Stimulated activated naive CD8-positive, alpha-beta T cell treated with anti-CD3 and anti-CD28 coated beads, Interleukin-15, amount 100 ng/mL, for 72 hours (primary cell): ENCODE measurements at regions not wholly inside any gene's neighbourhood (a gene's known extent, or its start where the extent isn't known, plus 50 kb on each side); places are given as distances from the start of the nearest gene placed in this dataset.
"Not testable (repeated sequence)": the region's sequence is repeated elsewhere in the genome, so short reads cannot be mapped to it uniquely, and the experiment has no call there.

Experiments used
- ATAC-seq: fragments of 150-1000 bp; cut with Tn5 transposase; 2 replicates; pipeline ENCODE4 v1.10.0; 2021; ENCODE audit warnings: mild to moderate bottlenecking, moderate library complexity
- DNase-seq, 2 donors: peaks; one replicate each; pipeline ENCODE4 v3.0.0; 2021 to 2022
- H3K27ac Mint-ChIP-seq, 2 donors: one replicate each; pipeline ENCODE4 v1.8.0; 2022; ENCODE audit warnings: mild to moderate bottlenecking in 2 of 2, mixed read lengths in 2 of 2, moderate library complexity in 2 of 2
- H3K27me3 Mint-ChIP-seq: one replicate; pipeline ENCODE4 v1.8.0; 2022; ENCODE audit warnings: mixed read lengths
- H3K4me1 Mint-ChIP-seq: one replicate; pipeline ENCODE4 v1.8.0; 2022; ENCODE audit warnings: mild to moderate bottlenecking, mixed read lengths
- H3K4me3 Mint-ChIP-seq, 2 donors: one replicate each; pipeline ENCODE4 v1.8.0; 2022; ENCODE audit warnings: mild to moderate bottlenecking in 2 of 2, mixed read lengths in 2 of 2, moderate library complexity in 1 of 2
- H3K9me3 Mint-ChIP-seq, 2 donors: one replicate each; pipeline ENCODE4 v1.8.0; 2022; ENCODE audit warnings: mixed read lengths in 2 of 2

DNA sequence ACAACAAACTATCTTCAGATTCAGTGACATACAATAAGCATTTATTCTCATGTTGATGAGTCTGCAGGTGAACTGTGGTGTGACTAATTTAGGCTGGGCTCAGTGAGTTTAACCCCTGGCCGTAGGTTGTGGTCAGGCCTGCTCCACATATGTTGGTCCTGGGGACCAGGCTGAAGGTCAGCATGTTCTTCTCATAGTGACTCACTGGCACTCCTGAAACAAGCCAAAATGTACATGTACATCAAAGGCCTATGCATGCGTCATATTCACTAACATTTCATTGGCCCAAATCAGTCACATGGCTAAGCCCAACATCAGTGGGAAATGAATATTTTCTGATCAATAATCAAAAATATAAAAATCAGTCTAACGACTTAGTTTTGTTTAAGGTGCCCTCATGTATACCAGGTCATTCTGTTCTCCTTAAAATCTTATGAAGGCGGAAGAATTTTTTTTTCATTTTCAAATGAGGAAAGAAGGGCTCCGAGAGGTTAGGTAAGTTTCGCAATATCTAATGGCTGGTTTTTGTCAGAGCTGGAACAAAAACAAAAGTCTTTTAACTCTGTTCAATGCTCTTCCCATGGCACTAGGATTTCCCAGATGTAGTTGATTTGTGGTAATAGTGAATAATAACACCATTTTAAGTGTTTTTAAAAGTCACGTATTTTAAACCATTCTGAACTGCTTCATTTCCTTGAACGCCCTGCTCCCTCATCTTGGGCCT lies 148.5 kb downstream of the MFSD1 start:
- ATAC-seq (no peak), DNase-seq (no peak)
- no peak overlapping the region for H3K4me3 Mint-ChIP-seq
- H3K27ac Mint-ChIP-seq: no peak overlapping the region
- no peaks in the 10 kb centered on the region for H3K4me1 Mint-ChIP-seq
- H3K9me3 Mint-ChIP-seq: peaks cover 0 to 5% of the 10 kb centered on the region in 2 donors
- H3K27me3 Mint-ChIP-seq: no peaks in the 10 kb centered on the region

- H3K4me1 Mint-ChIP-seq: no peaks in the 10 kb centered on the region
- DNase-seq: no peak
- H3K27ac Mint-ChIP-seq: no peak overlapping the region
- H3K4me3 Mint-ChIP-seq: no peak overlapping the region
- H3K9me3 Mint-ChIP-seq: peaks cover 5 to 9% of the 10 kb centered on the region in 2 donors
- H3K27me3 Mint-ChIP-seq: no peaks in the 10 kb centered on the region
- ATAC-seq: no peak
Observed at GRCh38 chr3:158953131-158953530, 151.3 kb downstream of the MFSD1 start.

- no peaks in the 10 kb centered on the region for H3K4me1 Mint-ChIP-seq
- no peak for ATAC-seq
- H3K4me3 Mint-ChIP-seq: no peak overlapping the region
- H3K9me3 Mint-ChIP-seq: peaks cover 5 to 9% of the 10 kb centered on the region in 2 donors
- H3K27ac Mint-ChIP-seq: no peak overlapping the region
- H3K27me3 Mint-ChIP-seq: no peaks in the 10 kb centered on the region
- DNase-seq: no peak
Observed at GRCh38 chr3:158954420-158954819, 152.6 kb downstream of the MFSD1 start.

- H3K27ac Mint-ChIP-seq, H3K4me3 Mint-ChIP-seq, DNase-seq, ATAC-seq, H3K9me3 Mint-ChIP-seq, H3K4me1 Mint-ChIP-seq, H3K27me3 Mint-ChIP-seq: not testable (repeated sequence)
Observed at GRCh38 chr3:158957777-158958176, 155.9 kb downstream of the MFSD1 start.

DNA sequence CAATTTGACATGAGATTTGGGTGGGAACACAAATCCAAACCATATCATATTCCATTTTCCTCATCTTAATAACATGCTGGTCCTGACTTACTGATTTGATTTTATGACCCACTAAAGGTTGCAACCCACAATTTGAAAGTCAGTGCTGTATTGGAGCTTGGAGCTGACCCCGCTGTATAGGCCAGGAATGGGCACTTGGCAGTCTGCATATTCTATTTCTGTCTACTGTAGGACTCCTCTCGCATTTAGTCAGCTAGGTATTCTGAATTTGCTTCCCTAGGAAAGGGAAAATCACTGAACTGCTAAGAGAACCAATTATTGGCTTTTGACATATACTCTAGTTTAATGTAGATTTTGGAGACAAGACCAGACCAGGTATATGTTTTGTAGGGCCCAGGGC lies 157.0 kb downstream of the MFSD1 start:
- ATAC-seq: no peak
- no peak for DNase-seq
- Mint-ChIP-seq H3K27ac (peak overlapping the region in 1 of 2 donors; percentile 37), H3K9me3 (peaks cover 0 to 9% of the 10 kb centered on the region in 2 donors), H3K27me3 (no peaks in the 10 kb centered on the region), H3K4me1 (no peaks in the 10 kb centered on the region), H3K4me3 (no peak overlapping the region)

GRCh38 chr3:158961471-158961870 lies 159.6 kb downstream of the MFSD1 start:
- ATAC-seq (no peak), DNase-seq (no peak)
- Mint-ChIP-seq H3K9me3 (peaks cover 0 to under 1% of the 10 kb centered on the region in 2 donors), H3K4me1 (no peaks in the 10 kb centered on the region), H3K4me3 (no peak overlapping the region), H3K27me3 (no peaks in the 10 kb centered on the region), H3K27ac (no peak overlapping the region)

DNA sequence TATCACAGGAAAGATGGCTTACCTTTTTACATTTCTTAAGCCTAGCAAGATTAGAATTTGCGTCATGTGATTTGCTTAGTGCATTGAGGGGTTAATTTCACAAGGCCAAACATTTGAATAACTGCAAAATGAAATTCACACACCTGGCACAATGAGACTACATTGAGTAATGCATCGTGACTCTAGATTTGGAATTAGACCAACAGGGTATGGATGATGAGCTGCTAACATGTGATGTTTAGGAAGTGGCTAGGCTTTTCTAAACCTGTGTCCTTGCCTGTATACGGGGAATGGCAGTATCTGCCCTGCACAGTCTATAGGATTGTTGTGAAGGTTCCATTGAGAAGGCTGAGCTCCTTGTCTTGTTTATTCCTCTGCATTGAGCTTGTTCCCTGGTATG lies 160.1 kb downstream of the MFSD1 start:
- no peaks in the 10 kb centered on the region for H3K9me3 Mint-ChIP-seq
- H3K27me3 Mint-ChIP-seq: no peaks in the 10 kb centered on the region
- H3K4me3 Mint-ChIP-seq: no peak overlapping the region
- ATAC-seq (no peak), DNase-seq (no peak)
- H3K27ac Mint-ChIP-seq: no peak overlapping the region
- H3K4me1 Mint-ChIP-seq: no peaks in the 10 kb centered on the region

DNA sequence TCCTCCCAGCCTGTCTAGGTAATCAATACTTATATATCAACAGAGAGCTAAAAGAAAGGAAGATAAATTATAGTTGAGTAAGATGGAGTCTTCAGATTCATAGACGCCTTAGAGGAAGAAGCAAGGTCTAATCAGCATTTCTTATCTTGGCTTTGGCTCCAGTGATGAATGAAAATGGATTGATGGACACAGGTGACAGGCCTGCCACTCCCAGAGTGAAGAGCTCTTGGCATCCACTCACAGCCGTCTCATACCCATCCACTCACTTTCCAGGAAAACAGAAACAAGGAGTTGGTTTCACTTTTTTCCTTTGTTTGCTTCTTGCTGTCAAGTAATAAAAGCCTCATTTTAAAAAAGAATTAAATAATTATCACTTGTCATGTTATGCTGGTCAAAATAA lies 168.2 kb downstream of the MFSD1 start:
- Mint-ChIP-seq H3K9me3 (peaks cover 5 to 15% of the 10 kb centered on the region in 2 donors), H3K27me3 (no peaks in the 10 kb centered on the region), H3K4me3 (no peak overlapping the region), H3K4me1 (no peaks in the 10 kb centered on the region), H3K27ac (no peak overlapping the region)
- ATAC-seq (no peak), DNase-seq (no peak)

GRCh38 chr3:158974904-158975303 lies 173.1 kb downstream of the MFSD1 start:
- ATAC-seq (no peak), DNase-seq (no peak)
- no peak overlapping the region for H3K27ac Mint-ChIP-seq
- H3K27me3 Mint-ChIP-seq: no peaks in the 10 kb centered on the region
- H3K9me3 Mint-ChIP-seq: peaks cover 5 to 19% of the 10 kb centered on the region in 2 donors
- H3K4me3 Mint-ChIP-seq: no peak overlapping the region
- H3K4me1 Mint-ChIP-seq: no peaks in the 10 kb centered on the region

GRCh38 chr3:158976966-158977365 lies 175.1 kb downstream of the MFSD1 start:
- ATAC-seq: no peak
- H3K9me3 Mint-ChIP-seq: peaks cover 5 to 28% of the 10 kb centered on the region in 2 donors
- H3K4me3 Mint-ChIP-seq: no peak overlapping the region

DNA sequence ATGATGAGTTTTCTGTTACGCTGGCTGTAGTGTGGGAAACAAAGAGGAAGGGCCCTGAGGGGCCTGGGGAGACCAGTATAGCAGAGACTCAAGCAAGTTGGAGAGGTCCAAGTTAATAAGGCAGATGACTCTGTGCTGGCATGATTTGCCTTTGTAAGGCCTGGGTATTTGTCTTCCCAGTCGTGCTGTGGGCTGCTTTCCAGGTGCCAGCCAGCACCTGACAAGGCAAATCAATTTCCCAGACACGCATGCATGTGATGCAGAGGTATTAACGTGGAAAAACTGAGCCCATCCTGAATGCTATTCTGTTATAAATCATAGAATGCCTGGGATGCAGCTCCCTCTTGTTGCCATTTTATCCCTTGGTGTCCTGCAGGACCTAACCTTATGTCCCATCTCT lies 175.6 kb downstream of the MFSD1 start:
- H3K4me3 Mint-ChIP-seq: no peak overlapping the region
- H3K9me3 Mint-ChIP-seq: peaks cover 5 to 22% of the 10 kb centered on the region in 2 donors
- H3K27ac Mint-ChIP-seq: no peak overlapping the region
- no peaks in the 10 kb centered on the region for H3K27me3 Mint-ChIP-seq
- H3K4me1 Mint-ChIP-seq: no peaks in the 10 kb centered on the region
- ATAC-seq: no peak
- no peak for DNase-seq

More at GRCh38 chr3:158976966-158977365, 175.1 kb downstream of the MFSD1 start:
- no peak for DNase-seq
- no peaks in the 10 kb centered on the region for H3K4me1 Mint-ChIP-seq
- H3K27ac Mint-ChIP-seq: no peak overlapping the region
- H3K27me3 Mint-ChIP-seq: no peaks in the 10 kb centered on the region

DNA sequence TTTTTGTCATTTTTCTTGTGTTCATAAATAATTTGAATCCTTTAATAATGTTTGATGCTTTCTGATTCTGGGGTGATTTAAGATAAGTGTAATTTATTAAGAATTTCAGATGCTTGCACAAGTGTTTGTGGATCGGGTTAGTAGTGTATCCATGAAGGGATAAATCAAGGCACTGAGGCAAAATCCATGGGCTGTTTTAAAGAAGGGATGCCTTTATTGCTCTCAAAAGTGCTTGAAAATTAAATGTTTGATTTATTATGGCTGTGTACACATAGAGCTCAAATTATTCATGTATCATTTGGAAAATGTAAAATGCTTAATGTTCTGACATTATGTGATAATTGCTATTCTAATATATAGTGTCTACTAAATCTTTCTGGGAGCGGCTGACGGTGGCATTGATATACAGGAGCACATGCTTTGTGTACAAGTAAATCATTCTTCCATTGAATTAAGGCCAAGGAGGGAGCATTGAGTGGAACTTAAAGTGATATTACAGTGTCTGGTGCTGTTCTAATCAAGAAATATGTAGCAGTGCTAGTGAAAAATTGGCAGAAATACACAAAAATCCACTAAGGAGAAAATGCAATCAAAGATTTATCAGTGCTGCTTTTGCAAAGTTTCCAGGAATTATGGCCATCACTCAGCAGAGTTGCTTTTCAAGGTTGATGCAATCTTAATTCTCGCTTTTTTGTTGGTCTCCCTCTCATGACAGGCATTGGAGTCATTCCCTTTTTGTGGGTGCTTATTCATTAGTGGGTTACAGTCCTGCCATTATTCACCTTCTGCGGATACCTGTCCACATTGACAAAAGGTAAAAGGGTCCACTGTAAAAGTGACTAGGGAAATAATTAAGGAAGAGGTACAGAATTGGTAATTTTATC lies 181.6 kb downstream of the MFSD1 start:
- Mint-ChIP-seq H3K27me3 (no peaks in the 10 kb centered on the region), H3K4me3 (no peak overlapping the region), H3K9me3 (peaks cover 4 to 21% of the 10 kb centered on the region in 2 donors), H3K27ac (no peak overlapping the region), H3K4me1 (no peaks in the 10 kb centered on the region)
- ATAC-seq (no peak), DNase-seq (no peak)

- Mint-ChIP-seq H3K27ac (no peak overlapping the region), H3K4me3 (no peak overlapping the region), H3K27me3 (no peaks in the 10 kb centered on the region), H3K9me3 (peaks cover 9 to 25% of the 10 kb centered on the region in 2 donors), H3K4me1 (no peaks in the 10 kb centered on the region)
- DNase-seq (no peak), ATAC-seq (no peak)
Observed at GRCh38 chr3:158991146-158991705, 189.4 kb downstream of the MFSD1 start.

GRCh38 chr3:158992463-158992862 lies 190.6 kb downstream of the MFSD1 start:
- Mint-ChIP-seq H3K27me3 (no peaks in the 10 kb centered on the region), H3K4me1 (no peaks in the 10 kb centered on the region), H3K27ac (no peak overlapping the region), H3K9me3 (peaks cover 9 to 19% of the 10 kb centered on the region in 2 donors), H3K4me3 (no peak overlapping the region)
- ATAC-seq: no peak
- DNase-seq: no peak

- Mint-ChIP-seq H3K4me3 (no peak overlapping the region), H3K4me1 (no peaks in the 10 kb centered on the region), H3K9me3 (peaks cover 0 to 10% of the 10 kb centered on the region in 2 donors), H3K27me3 (no peaks in the 10 kb centered on the region), H3K27ac (no peak overlapping the region)
- ATAC-seq (no peak), DNase-seq (no peak)
Observed at GRCh38 chr3:158994386-158994785, 192.5 kb downstream of the MFSD1 start.

- Mint-ChIP-seq H3K9me3 (no peaks in the 10 kb centered on the region), H3K4me3 (no peak overlapping the region), H3K27me3 (no peaks in the 10 kb centered on the region), H3K4me1 (no peaks in the 10 kb centered on the region), H3K27ac (no peak overlapping the region)
- ATAC-seq: no peak
- no peak for DNase-seq
Observed at GRCh38 chr3:159001711-159002110, 199.9 kb downstream of the MFSD1 start.
